K562 (cell line): ENCODE measurements at regions not wholly inside any gene's neighbourhood (a gene's known extent, or its start where the extent isn't known, plus 50 kb on each side); places are given as distances from the start of the nearest gene placed in this dataset.

Experiments used
- ATAC-seq: fragments of 200-7000 bp; cut with Tn5 transposase; 3 replicates; pipeline ENCODE4 v1.9.1; 2020; ENCODE audit warnings: moderate library complexity
- BruUV-seq: library from RNA; stranded (reverse); fragments of 400-500 nt; replicated peaks from 2 replicates; lab custom pipeline; 2021; lab: Mats Ljungman, UMichigan
- CTCF ChIA-PET: fragments of 300-600 bp; formaldehyde crosslinking; extraction: SDS; loops from one replicate; lab custom pipeline; 2021; ENCODE audit warnings: low intra/inter-chr PET ratio; lab: Yijun Ruan, JAX
- POLR2A ChIA-PET: fragments of 300-600, 350-650 bp; sonication (Branson Sonifier 250); formaldehyde crosslinking; extraction: SDS; loops from one replicate; lab custom pipeline; 2021; ENCODE audit warnings: antibody characterized with exemption, inconsistent platforms; lab: Yijun Ruan, JAX
- DNase-seq, 4 experiments: peaks; one replicate each; pipeline versions ENCODE4 v3.0.0 to v3.0.0-alpha.2; 2011 to 2018; ENCODE audit warnings: low spot score in 3 of 4, mixed read lengths in 3 of 4; ENCODE audit errors: extremely low read depth in 1 of 4
- FAIRE-seq: peaks from 2 replicates; lab custom pipeline; 2011; peaks lifted over from hg19 to GRCh38; lab: Jason Lieb, UNC
- H2AFZ ChIP-seq: 2 replicates; pipeline ENCODE4 v1.6.0; 2011; ENCODE audit warnings: low read depth, low read length, control low read depth, inconsistent platforms
- H3K27ac ChIP-seq: fragments of 200-600 bp; 3 replicates; pipeline ENCODE4 v1.8.0; 2011; ENCODE audit warnings: low read depth, mild to moderate bottlenecking, control low read depth, inconsistent platforms, low read length, moderate library complexity, mixed read lengths; ENCODE audit errors: extremely low read depth
- H3K27me3 ChIP-seq, 2 experiments: fragments of 300-600 bp in 1 of 2; 2 replicates in 1 of 2; 3 replicates in 1 of 2; pipeline versions ENCODE4 v1.6.0 to v1.8.0; 2011; ENCODE audit warnings: inconsistent platforms in 2 of 2, low read length in 2 of 2, mild to moderate bottlenecking in 1 of 2, mixed read lengths in 1 of 2, moderate library complexity in 1 of 2; ENCODE audit not compliant: control insufficient read depth in 2 of 2, insufficient read depth in 2 of 2
- H3K36me3 ChIP-seq: fragments of 300-600 bp; 3 replicates; pipeline ENCODE4 v1.8.0; 2011; ENCODE audit warnings: mild to moderate bottlenecking, low read length, inconsistent platforms; ENCODE audit not compliant: control insufficient read depth, insufficient read depth
- H3K4me1 ChIP-seq, 2 experiments: fragments of 200-600 bp in 1 of 2; replicated peaks in 1 of 2; 2 replicates in 1 of 2; 3 replicates in 1 of 2; pipeline versions ENCODE4 v1.5.1 to v1.8.0; 2011; ENCODE audit warnings: inconsistent platforms in 2 of 2, low read length in 2 of 2, mild to moderate bottlenecking in 1 of 2, mixed read lengths in 1 of 2, moderate library complexity in 1 of 2; ENCODE audit not compliant: control insufficient read depth in 2 of 2, insufficient read depth in 2 of 2
- H3K4me2 ChIP-seq: 2 replicates; pipeline ENCODE4 v1.6.1; 2011; ENCODE audit warnings: low read length, control low read depth, inconsistent platforms, mixed read lengths; ENCODE audit not compliant: insufficient read depth
- H3K4me3 ChIP-seq: fragments of 200-600 bp; sonication (generic), shearing (Covaris generic); 2 replicates; pipeline ENCODE4 v1.5.1; 2016; ENCODE audit warnings: control low read depth, inconsistent platforms
- H3K79me2 ChIP-seq: fragments of 200-600 bp; 3 replicates; pipeline ENCODE4 v1.8.0; 2011; ENCODE audit warnings: low read length, inconsistent platforms; ENCODE audit not compliant: control insufficient read depth, insufficient read depth
- H3K9ac ChIP-seq, 2 experiments: 2 replicates each; pipeline versions ENCODE4 v1.6.0 to v1.6.1; 2011; ENCODE audit warnings: low read depth in 2 of 2, low read length in 2 of 2, control low read depth in 1 of 2, inconsistent platforms in 1 of 2, mild to moderate bottlenecking in 1 of 2, mixed read lengths in 1 of 2; ENCODE audit not compliant: insufficient read depth in 1 of 2
- H3K9me1 ChIP-seq: one replicate; pipeline ENCODE4 v1.6.0; 2011; ENCODE audit warnings: inconsistent platforms, mild to moderate bottlenecking, low read length, moderate library complexity; ENCODE audit not compliant: control insufficient read depth, insufficient read depth
- H3K9me3 ChIP-seq: replicated peaks from 2 replicates; pipeline ENCODE4 v1.5.1; 2011; ENCODE audit warnings: low read depth, low read length, inconsistent platforms; ENCODE audit not compliant: control insufficient read depth, insufficient read depth
- H4K20me1 ChIP-seq: replicated peaks from 2 replicates; pipeline ENCODE4 v1.6.1; 2011; ENCODE audit warnings: low read length, inconsistent platforms, mixed read lengths; ENCODE audit not compliant: control insufficient read depth, insufficient read depth
- ATF7 ChIP-seq: fragments of 450-650 bp; IDR thresholded peaks from 2 replicates; pipeline ENCODE4 v1.7.1; 2014; ENCODE audit warnings: mild to moderate bottlenecking, moderate library complexity
- DMBX1 ChIP-seq: fragments of 250-450 bp; sonication (Bioruptor Pico); IDR thresholded peaks from 2 replicates; pipeline ENCODE4 v1.8.0; 2022; ENCODE audit warnings: inconsistent platforms, mild to moderate bottlenecking, moderate library complexity, borderline replicate concordance
- E2F3 ChIP-seq: fragments of 250-450 bp; sonication (Bioruptor Pico); IDR thresholded peaks from 2 replicates; pipeline ENCODE4 v1.4.0; 2020; ENCODE audit warnings: mild to moderate bottlenecking
- ELF1 ChIP-seq: fragments of 200-800 bp; sonication (Bioruptor generic); IDR thresholded peaks from 2 replicates; pipeline ENCODE4 v1.6.1; 2016; ENCODE audit warnings: missing genetic modification characterization, missing compliant biosample characterization
- FOXM1 ChIP-seq, 2 experiments: fragments of 450-650 bp in 1 of 2; sonication (generic) in 1 of 2; formaldehyde crosslinking in 1 of 2; IDR thresholded peaks; 2 replicates each; pipeline versions ENCODE4 v1.6.1 to v1.9.0; 2017 to 2022; ENCODE audit warnings: low read depth in 2 of 2, mild to moderate bottlenecking in 2 of 2, missing genetic modification reagents in 1 of 2, moderate library complexity in 1 of 2
- KAT2B ChIP-seq: IDR thresholded peaks from one replicate; pipeline ENCODE4 v1.6.1; 2012; ENCODE audit warnings: low read depth, mild to moderate bottlenecking, control low read depth, inconsistent platforms, low read length, moderate library complexity
- KLF6 ChIP-seq: fragments of 250-450 bp; sonication (Bioruptor Pico); IDR thresholded peaks from 2 replicates; pipeline ENCODE4 v1.4.0; 2020; ENCODE audit warnings: mild to moderate bottlenecking, moderate library complexity, borderline replicate concordance
- LARP7 ChIP-seq: fragments of 450-650 bp; IDR thresholded peaks from 2 replicates; pipeline ENCODE4 v1.6.1; 2016
- ZNF431 ChIP-seq: sonication (generic); formaldehyde crosslinking; IDR thresholded peaks from 2 replicates; pipeline ENCODE4 v1.8.0; 2022; ENCODE audit warnings: mild to moderate bottlenecking, missing genetic modification reagents
- ZNF77 ChIP-seq: fragments of 250-450 bp; sonication (Bioruptor Pico); IDR thresholded peaks from 2 replicates; pipeline ENCODE4 v1.5.0; 2020
- WGBS: fragments of 100-300 bp; shearing (Covaris generic); methylation state at CpG from one replicate; pipeline ENCODE4 v1.1.6; 2016; ENCODE audit warnings: low coverage, mixed read lengths; ENCODE audit not compliant: insufficient coverage; ENCODE audit errors: missing lambda C conversion rate; 5-methylcytosine and 5-hydroxymethylcytosine counted together
- in situ Hi-C: fragments of 300-500 bp; cut with MboI; formaldehyde crosslinking; loops from 4 replicates; pipeline ENCODE4 v1.15.0; 2018; ENCODE audit warnings: inconsistent platforms, mixed read lengths
- intact Hi-C: fragments of 100-400 bp; cut with micrococcal nuclease; formaldehyde crosslinking; loops from 2 replicates; pipeline ENCODE4 v1.14.2; 2022

GRCh38 chr5:136909906-136910305, 544.6 kb upstream of the TRPC7 start:
- H3K4me3 ChIP-seq: no peak overlapping the region
- intact Hi-C loops: no loop called here
- TF ChIP-seq KLF6 (CRISPR knock-in tag) (no peak), FOXM1 (IDR thresholded peaks at IDR 0.05; ENCODE audit: low read depth) (no peak), FOXM1 (CRISPR knock-in tag; IDR thresholded peaks at IDR 0.05; ENCODE audit: low read depth) (no peak), ATF7 (no peak), ELF1 (no peak)
- TF ChIP-seq, all 486 proteins: peak for 0
- ChIA-PET POLR2A (no interaction called here), CTCF (no interaction called here)
- ATAC-seq (no peak), DNase-seq (no peak), FAIRE-seq (no peak)
- Histone ChIP-seq H3K36me3 (no peaks in the 10 kb centered on the region), H3K9me3 (no peaks in the 10 kb centered on the region), H4K20me1 (no peaks in the 10 kb centered on the region), H3K4me2 (no peak overlapping the region), H3K79me2 (no peaks in the 10 kb centered on the region), H3K27me3 (0 out of 5 replicates have a peak, but pooled peaks cover 3% of the 10 kb centered on the region in 2 experiments), H2AFZ (no peak overlapping the region), H3K9me1 (no peaks in the 10 kb centered on the region), H3K9ac (no peak overlapping the region), H3K4me1 (no peaks in the 10 kb centered on the region), H3K27ac (no peak overlapping the region)
- BruUV-seq: no TSS peak
- in situ Hi-C loops: no loop called here
- 3% methylated on average over 2 of the region's 2 CpGs for WGBS

DNA sequence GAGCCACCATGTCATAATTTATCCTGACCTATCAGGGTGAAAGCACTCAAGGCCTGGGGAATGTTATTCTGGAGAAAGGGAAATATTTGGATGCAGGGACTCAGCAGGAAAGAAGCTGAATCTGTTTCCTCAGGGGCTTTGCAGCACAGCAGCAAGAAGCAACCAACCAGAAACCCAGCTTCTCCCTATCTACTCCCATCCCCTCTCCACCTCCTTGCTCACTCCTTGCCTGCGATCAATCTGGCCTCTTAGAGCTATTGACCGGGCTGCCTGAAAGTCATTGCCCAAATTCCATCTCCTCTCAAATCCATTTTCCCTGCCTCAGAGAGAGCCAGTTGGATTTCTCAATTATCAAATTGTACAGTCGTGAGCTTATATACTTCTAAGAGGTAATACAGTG, 542.0 kb upstream of the TRPC7 start:
- Histone ChIP-seq H3K27me3 (0 out of 5 replicates have a peak, but pooled peaks cover 3% of the 10 kb centered on the region in 2 experiments), H3K36me3 (no peaks in the 10 kb centered on the region), H3K9ac (no peak overlapping the region), H4K20me1 (no peaks in the 10 kb centered on the region), H3K9me3 (no peaks in the 10 kb centered on the region), H2AFZ (no peak overlapping the region)
- POLR2A ChIA-PET: no interaction called here
- in situ Hi-C loops (no loop called here), intact Hi-C loops (no loop called here)
- WGBS: 4% methylated on average over 3 of the region's 3 CpGs
- no peak for FAIRE-seq
- TF ChIP-seq ZNF431 (no peak), ZNF77 (CRISPR knock-in tag) (no peak), KAT2B (no peak), LARP7 (no peak), DMBX1 (CRISPR knock-in tag) (no peak), E2F3 (CRISPR knock-in tag) (no peak)
- TF ChIP-seq, all 486 proteins: peak for 0
- DNase-seq (no peak), ATAC-seq (no peak)
- Histone ChIP-seq H3K9me1 (no peaks in the 10 kb centered on the region), H3K4me2 (no peak overlapping the region), H3K4me3 (no peak overlapping the region), H3K79me2 (no peaks in the 10 kb centered on the region), H3K27ac (no peak overlapping the region), H3K4me1 (no peaks in the 10 kb centered on the region)
- no TSS peak for BruUV-seq
- CTCF ChIA-PET: no interaction called here
